ENCODE measurements at regions not wholly inside any gene's neighbourhood (a gene's known extent, or its start where the extent isn't known, plus 50 kb on each side); places are given as distances from the start of the nearest gene placed in this dataset.

- ATAC-seq = no peak
These were observed 53.5 kb upstream of the DCBLD2 start for GRCh38 chr3:98954791-98955604.

DNA sequence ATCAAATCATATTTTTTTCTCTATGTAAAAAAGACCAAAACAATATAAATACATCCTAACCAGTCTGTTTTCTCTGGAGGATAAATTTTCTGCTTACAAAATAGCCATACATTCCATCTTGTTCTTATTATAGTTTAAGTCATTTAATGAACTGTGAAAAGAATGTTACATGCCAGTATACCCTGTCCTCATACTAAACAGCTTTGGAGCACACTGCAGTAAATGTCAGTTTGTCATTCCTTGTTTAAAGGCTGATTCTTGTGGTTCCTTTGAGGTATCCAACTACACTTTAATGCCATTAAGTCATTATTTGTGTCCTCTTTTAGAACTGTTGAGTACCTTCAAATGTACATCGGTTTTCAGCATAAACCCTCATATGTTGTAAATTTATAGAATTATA, 52.7 kb upstream of the DCBLD2 start:
- no peak for ATAC-seq

- ATAC-seq = no peak
These were observed 50.9 kb upstream of the DCBLD2 start for GRCh38 chr3:98952404-98952803.

All from esophagus mucosa (tissue), 1 donor.